ENCODE measurements at regions not wholly inside any gene's neighbourhood (a gene's known extent, or its start where the extent isn't known, plus 50 kb on each side); places are given as distances from the start of the nearest gene placed in this dataset.

DNA sequence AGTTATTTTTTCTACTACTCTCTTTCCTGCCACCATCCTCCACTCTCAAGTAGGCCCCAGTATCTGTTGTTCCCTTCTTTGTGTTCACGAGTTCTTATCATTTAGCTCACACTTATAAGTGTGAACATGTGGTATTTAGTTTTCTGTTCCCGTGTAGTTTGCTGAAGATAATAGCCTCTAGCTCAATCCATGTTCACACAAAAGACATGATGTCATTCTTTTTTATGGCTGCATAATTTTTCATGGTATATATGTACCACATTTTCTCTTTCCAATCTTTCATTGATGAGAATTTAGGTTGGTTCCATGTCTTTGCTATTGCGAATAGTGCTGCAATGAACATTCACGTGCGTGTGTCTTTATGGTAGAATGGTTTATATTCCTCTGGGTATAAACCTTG is 237.9 kb upstream of the FERMT1 start:
- TF ChIP-seq, protein P1, sequence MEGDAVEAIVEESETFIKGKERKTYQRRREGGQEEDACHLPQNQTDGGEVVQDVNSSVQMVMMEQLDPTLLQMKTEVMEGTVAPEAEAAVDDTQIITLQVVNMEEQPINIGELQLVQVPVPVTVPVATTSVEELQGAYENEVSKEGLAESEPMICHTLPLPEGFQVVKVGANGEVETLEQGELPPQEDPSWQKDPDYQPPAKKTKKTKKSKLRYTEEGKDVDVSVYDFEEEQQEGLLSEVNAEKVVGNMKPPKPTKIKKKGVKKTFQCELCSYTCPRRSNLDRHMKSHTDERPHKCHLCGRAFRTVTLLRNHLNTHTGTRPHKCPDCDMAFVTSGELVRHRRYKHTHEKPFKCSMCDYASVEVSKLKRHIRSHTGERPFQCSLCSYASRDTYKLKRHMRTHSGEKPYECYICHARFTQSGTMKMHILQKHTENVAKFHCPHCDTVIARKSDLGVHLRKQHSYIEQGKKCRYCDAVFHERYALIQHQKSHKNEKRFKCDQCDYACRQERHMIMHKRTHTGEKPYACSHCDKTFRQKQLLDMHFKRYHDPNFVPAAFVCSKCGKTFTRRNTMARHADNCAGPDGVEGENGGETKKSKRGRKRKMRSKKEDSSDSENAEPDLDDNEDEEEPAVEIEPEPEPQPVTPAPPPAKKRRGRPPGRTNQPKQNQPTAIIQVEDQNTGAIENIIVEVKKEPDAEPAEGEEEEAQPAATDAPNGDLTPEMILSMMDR (IDR thresholded peaks at IDR 0.05): no peak
- TF ChIP-seq POLR2AphosphoS5 (IDR thresholded peaks at IDR 0.05; ENCODE audit: insufficient read depth in 1 of 2, low read depth in 1 of 2) (no peak), POLR2A (IDR thresholded peaks at IDR 0.05) (no peak)
- intact Hi-C loops (cut with DNase I): no loop called here
- DNase-seq (ENCODE audit: extremely low spot score in 2 of 2): no peak
- Histone ChIP-seq H3K27ac (no peak overlapping the region), H3K4me3 (no peak overlapping the region), H3K27me3 (no peaks in the 10 kb centered on the region), H3K9me3 (no peaks in the 10 kb centered on the region), H3K36me3 (no peaks in the 10 kb centered on the region), H3K4me1 (no peaks in the 10 kb centered on the region)

DNA sequence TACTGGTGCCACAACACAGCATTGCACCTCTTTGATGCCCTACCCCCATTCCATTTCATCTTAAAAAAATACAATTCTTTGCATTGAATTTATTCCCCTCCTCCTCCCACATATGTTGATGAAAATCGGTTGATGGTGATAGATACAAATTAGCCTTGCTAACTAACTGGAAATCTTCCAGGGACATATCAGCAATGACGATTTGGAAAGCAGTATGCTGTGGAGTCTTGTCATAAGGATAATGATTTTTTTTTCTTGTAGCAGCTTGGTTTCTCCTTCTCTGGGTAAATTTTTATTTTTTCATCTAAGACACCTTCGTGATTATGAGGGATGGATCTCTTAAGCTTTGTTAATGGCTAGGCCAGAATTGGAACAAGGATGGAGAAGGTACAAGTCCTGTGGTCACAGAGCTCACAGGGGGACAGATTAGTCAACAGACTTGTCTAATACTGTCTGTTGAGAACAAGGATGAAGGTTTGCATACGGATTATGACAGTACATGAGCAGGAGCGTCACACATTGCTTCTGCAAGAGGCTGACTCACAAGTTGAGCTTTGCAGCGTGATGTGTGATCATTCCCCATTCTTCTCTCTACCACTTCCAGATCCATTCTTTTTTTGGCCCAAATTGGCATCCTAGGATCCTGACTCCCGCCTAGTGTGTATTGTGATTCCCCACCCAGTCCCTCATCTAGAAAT is 233.1 kb upstream of the FERMT1 start:
- no peak for TF ChIP-seq POLR2AphosphoS5 (IDR thresholded peaks at IDR 0.05; ENCODE audit: insufficient read depth in 1 of 2, low read depth in 1 of 2)
- TF ChIP-seq, protein P1 (IDR thresholded peaks at IDR 0.05): no peak
- no peak for TF ChIP-seq POLR2A (IDR thresholded peaks at IDR 0.05)
- no peaks in the 10 kb centered on the region for H3K36me3 ChIP-seq
- intact Hi-C loops (cut with DNase I): no loop called here
- H3K27me3 ChIP-seq: no peaks in the 10 kb centered on the region
- DNase-seq (ENCODE audit: extremely low spot score in 2 of 2): no peak
- H3K4me3 ChIP-seq: no peak overlapping the region
- H3K9me3 ChIP-seq: no peaks in the 10 kb centered on the region
- H3K4me1 ChIP-seq: no peaks in the 10 kb centered on the region
- no peak overlapping the region for H3K27ac ChIP-seq

DNA sequence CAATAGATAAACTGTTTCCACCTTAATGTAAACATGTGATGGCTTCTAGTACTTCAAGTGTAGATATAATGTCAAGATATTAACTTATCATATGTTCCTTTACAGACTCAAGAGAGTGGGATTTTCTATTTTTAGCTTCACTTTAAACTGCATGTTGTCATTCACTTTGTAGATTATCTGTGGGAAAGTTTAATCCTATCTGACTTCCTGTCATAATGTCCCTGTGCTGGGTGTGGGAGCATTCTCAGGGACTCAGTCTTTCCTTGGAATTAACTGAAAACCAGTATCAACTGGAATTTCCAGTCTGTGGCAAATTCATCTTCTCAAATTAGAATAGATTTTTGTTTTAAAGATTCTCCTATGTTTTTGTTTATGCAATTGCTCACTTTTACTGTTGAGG is 226.1 kb upstream of the FERMT1 start:
- no peak for DNase-seq (ENCODE audit: extremely low spot score in 2 of 2)
- H3K36me3 ChIP-seq: no peaks in the 10 kb centered on the region
- H3K9me3 ChIP-seq: no peaks in the 10 kb centered on the region
- no peaks in the 10 kb centered on the region for H3K27me3 ChIP-seq
- no peak overlapping the region for H3K27ac ChIP-seq
- TF ChIP-seq POLR2A (IDR thresholded peaks at IDR 0.05) (no peak), POLR2AphosphoS5 (IDR thresholded peaks at IDR 0.05; ENCODE audit: insufficient read depth in 1 of 2, low read depth in 1 of 2) (no peak)
- TF ChIP-seq, protein P1 (IDR thresholded peaks at IDR 0.05): no peak
- H3K4me3 ChIP-seq: no peak overlapping the region
- no peaks in the 10 kb centered on the region for H3K4me1 ChIP-seq
- intact Hi-C loops (cut with DNase I): no loop called here

DNA sequence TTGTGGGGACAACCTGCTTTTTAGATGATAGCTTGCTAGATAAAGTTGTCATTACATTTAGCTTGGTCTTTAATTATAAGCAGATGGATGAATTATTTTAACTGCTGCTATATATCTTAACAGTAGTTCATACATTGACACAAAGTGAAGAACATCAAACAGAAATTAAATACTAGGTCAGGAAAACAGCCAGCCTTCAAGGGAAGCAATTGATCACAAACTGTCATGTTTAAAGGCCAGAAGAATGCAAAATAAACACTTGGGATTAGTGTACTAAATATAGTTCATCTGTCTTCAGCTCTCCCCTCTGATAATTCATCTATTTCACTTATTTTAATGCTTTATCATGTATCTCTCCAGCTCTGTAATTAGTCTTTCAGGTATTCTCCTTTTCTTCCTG is 225.1 kb upstream of the FERMT1 start:
- no peaks in the 10 kb centered on the region for H3K9me3 ChIP-seq
- no peaks in the 10 kb centered on the region for H3K36me3 ChIP-seq
- no peak for DNase-seq (ENCODE audit: extremely low spot score in 2 of 2)
- no peak overlapping the region for H3K4me3 ChIP-seq
- intact Hi-C loops (cut with DNase I): no loop called here
- no peaks in the 10 kb centered on the region for H3K4me1 ChIP-seq
- no peak for TF ChIP-seq POLR2A (IDR thresholded peaks at IDR 0.05)
- no peak for TF ChIP-seq POLR2AphosphoS5 (IDR thresholded peaks at IDR 0.05; ENCODE audit: insufficient read depth in 1 of 2, low read depth in 1 of 2)
- TF ChIP-seq, protein P1 (IDR thresholded peaks at IDR 0.05): no peak
- H3K27me3 ChIP-seq: no peaks in the 10 kb centered on the region
- H3K27ac ChIP-seq: no peak overlapping the region

DNA sequence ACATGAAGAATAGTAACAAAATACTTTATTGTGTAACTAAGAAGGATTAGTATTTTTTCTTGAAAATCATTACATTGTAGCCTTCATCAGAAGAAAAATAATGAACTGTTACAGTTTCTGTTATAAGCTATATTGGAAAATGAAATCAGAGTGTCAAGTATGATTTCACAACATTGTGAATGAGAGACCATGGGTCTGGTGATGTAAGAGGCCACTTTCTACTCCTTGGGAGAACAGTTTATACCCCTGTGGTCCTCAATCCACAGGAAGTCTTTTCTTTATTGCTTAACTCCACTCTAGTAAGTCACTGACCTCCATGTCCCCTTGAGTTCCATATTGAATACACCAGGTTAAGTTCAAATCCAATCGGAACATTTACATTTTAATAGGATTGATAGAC is 218.7 kb upstream of the FERMT1 start:
- no peaks in the 10 kb centered on the region for H3K36me3 ChIP-seq
- H3K27ac ChIP-seq: no peak overlapping the region
- no peaks in the 10 kb centered on the region for H3K4me1 ChIP-seq
- intact Hi-C loops (cut with DNase I): no loop called here
- DNase-seq (ENCODE audit: extremely low spot score in 2 of 2): no peak
- H3K9me3 ChIP-seq: no peaks in the 10 kb centered on the region
- TF ChIP-seq, protein P1 (IDR thresholded peaks at IDR 0.05): no peak
- TF ChIP-seq POLR2AphosphoS5 (IDR thresholded peaks at IDR 0.05; ENCODE audit: insufficient read depth in 1 of 2, low read depth in 1 of 2) (no peak), POLR2A (IDR thresholded peaks at IDR 0.05) (no peak)
- no peaks in the 10 kb centered on the region for H3K27me3 ChIP-seq
- no peak overlapping the region for H3K4me3 ChIP-seq

All from vagina (tissue), 2 donors.